ENCODE measurements at regions not wholly inside any gene's neighbourhood (a gene's known extent, or its start where the extent isn't known, plus 50 kb on each side); places are given as distances from the start of the nearest gene placed in this dataset.

DNA sequence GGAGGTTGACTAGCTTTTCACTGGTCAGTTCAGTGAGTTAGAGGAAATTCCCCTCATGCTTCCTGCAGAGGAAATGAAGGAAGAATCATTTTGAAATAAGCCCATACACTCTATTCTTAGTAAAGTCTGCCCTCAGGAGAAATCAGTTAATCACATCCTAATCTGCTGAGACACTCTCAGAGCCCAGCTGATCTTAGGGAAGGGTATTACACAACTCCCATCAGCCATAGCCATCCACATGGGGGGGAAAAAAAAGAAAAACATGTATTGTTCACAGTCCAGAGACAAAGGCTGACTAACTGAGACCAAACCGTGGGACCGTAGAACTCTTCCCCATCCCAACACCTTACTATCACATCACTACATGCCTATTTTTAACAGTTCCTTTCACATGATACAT, 722.3 kb downstream of the CDH8 start:
- DNase-seq = no peak

GRCh38 chr16:61309386-61309785, 726.9 kb downstream of the CDH8 start:
- DNase-seq = no peak

GRCh38 chr16:61306204-61306603, 730.0 kb downstream of the CDH8 start:
- no peak for DNase-seq

DNA sequence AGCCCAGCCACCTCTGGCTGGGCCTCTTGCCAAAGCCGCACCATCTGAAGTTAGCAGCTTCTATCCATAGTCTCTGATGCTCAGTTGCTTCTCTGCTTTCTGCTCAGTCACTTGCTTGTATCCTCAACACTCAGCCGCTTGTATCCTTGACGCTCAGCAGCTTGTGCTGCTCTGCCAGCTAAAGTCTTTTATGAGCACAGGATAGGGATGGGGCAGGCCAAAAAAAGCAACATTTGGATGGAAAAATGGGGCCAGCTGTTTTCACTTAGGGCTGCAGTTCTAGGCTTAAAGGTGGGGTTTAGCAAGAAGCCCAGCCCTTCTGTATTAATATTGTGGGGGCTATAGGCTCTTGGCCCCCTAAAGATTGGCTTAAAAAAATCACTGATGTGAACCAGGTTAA, 739.4 kb downstream of the CDH8 start:
- DNase-seq = no peak

DNA sequence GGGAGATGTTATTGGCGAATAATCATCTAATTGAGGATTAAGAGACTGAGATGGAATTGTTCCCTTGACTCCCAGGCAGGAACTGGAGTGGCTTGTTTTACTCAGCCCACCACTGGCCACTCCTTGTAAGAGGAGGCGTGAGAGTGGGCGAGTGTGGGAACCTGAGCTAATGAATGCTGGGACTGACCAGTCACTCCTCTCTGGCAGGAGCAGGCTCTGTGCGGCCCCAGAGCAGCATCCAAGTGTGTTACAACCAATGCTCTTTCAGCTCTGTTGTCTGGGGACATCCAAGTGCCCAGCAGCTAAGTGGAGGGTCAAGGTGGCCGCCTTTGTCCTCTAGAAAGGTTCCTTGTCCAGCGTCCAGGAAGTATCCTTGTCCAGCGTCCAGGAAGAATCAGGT, 739.9 kb downstream of the CDH8 start:
- no peak for DNase-seq

DNA sequence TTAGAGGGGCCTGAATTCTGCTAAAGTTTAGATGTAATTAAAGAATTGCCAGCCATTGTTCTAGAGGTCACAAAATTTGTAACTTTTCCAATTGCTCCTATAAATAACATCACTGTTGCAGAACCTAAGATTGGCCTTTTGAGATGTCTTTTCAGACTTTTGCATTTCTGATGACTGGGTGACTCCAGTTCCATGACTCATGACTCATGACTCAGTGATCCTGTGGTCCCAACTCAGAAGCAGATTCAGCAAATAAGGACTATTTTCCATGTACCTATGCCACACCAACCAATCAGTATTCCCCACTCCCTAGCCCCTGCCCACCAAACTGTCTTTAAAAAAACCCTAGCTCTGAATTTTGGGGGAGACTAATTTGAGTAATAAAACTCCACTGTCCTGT, 740.9 kb downstream of the CDH8 start:
- no peak for DNase-seq

- DNase-seq = no peak
Measured at GRCh38 chr16:61289141-61289540, 747.1 kb downstream of the CDH8 start.

GRCh38 chr16:61277849-61278248, 758.4 kb downstream of the CDH8 start:
- DNase-seq = no peak

GRCh38 chr16:61274211-61274610, 762.0 kb downstream of the CDH8 start:
- DNase-seq = no peak

DNA sequence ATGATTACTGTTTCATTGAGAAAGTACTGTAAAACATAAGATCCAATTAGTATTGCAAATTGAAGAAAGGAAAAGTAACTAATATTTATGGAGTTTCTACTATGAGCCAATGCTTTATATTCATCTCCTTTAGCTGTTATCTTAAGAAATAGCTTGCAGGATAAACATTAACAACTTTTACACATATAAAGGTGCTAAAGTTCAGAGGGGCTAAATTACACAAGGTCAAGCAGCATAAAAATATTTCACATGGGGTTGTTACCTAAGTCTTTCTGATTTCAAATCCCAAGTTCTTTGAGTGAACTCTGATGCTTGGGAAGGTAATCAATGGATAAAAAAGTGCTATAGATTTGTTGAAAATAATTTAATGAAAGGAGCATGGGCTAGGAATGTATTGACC, 765.5 kb downstream of the CDH8 start:
- DNase-seq = no peak

DNA sequence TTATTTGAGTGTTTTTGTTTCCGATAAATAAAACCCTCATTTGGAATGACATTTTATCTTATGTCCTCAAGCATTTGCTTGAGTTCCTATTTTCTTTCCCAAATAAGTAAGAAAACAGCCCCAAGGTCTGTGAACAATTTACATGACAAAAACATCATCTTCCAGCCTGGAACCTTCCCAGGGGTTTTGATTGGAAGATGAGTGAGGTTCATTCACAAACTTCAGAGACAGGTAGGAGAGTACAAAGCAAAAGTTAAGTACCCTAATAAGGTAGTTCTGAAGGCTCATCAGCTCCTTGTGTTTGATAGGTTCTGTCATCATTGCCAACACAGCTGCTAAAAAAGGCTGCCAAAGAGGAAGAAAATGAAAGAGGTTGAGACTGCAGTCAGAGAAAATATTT, 772.8 kb downstream of the CDH8 start:
- DNase-seq = no peak

GRCh38 chr16:61261315-61261714, 774.9 kb downstream of the CDH8 start:
- no peak for DNase-seq

GRCh38 chr16:61246592-61246991, 789.6 kb downstream of the CDH8 start:
- DNase-seq = no peak

- DNase-seq = no peak
Measured at GRCh38 chr16:61243954-61244353, 792.3 kb downstream of the CDH8 start.

- DNase-seq = no peak
Measured at GRCh38 chr16:61237884-61238485, 798.3 kb downstream of the CDH8 start.

GRCh38 chr16:61233713-61234112, 802.5 kb downstream of the CDH8 start:
- no peak for DNase-seq

- no peak for DNase-seq
Measured at GRCh38 chr16:61228371-61228770, 807.9 kb downstream of the CDH8 start.

DNA sequence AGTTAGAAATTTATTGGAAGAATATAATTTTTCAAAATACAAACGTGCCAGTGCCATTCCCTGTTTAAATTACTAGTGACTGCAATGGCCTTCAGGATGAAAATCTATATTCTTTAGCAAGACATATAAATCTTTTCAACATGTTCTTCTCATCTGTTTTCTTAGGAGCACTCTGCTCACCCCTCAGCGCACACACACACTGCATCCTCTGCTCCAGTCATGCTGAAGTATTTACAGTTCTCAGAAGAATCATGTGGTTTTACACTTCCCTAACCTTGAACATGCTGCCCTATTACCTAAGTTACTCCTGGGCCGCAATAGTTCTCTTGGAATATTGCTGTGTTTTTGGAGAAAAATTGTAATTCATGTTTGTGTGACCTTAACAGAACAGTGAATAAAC, 820.6 kb downstream of the CDH8 start:
- no peak for DNase-seq

GRCh38 chr16:61214780-61215179, 821.5 kb downstream of the CDH8 start:
- no peak for DNase-seq

DNA sequence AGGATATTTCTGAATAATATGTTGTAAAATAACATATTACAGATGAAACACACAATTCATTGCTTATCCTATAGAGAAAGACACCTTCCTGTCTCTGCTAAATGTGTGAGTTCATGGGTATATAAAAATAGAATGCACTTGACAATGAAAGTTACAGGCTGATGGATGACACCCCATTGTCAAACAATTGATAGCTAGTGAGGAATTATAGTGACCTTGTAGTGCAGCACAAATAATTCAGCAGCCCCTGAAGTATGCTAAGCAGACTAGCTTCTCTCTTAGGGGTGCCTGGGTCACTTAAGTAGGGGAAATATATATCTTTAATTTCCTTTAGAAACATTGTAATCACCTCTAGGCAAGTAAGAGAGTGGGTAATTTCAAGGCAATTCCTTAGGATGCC, 826.2 kb downstream of the CDH8 start:
- no peak for DNase-seq

DNA sequence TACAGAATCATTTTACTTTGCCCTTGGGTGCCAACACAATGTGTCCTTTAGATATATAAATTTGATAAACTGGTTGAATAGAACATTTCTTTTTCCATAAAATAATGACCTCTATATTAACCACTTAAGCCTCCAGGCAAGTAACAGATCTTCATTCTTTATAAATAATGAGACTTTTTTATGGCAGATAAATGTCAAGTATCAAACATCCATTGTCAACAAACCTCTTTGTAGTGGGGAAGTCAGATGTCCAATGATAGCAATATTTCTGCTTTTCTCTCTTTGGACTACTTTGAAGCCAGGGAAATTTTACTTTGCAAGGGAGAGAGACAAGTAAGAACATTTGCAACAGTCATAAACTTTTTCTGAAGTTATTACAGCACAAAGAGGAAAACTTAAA, 841.2 kb downstream of the CDH8 start:
- DNase-seq = no peak

- DNase-seq = no peak
Measured at GRCh38 chr16:61194573-61194972, 841.7 kb downstream of the CDH8 start.

DNA sequence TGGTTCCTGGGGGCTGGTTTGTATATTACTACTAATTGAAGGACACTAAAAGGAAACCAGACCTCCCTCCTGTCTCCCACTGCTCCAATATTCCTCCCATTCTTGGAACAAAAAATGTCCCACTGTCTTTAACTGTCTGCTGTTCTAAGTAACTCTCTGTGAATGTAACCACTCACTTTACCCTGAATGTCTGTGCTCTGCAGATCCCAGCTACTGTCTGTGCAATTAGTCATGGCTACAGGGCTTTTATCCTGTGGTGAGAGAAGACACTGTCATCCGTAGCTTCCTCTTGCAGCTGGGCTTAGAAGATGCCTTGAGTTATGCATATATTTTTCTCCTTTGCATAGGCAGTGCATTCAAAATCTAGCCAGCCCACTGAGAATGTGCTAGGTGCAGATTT, 853.8 kb downstream of the CDH8 start:
- DNase-seq = no peak

GRCh38 chr16:61181982-61182381, 854.3 kb downstream of the CDH8 start:
- DNase-seq = no peak

GRCh38 chr16:61179561-61179960, 856.7 kb downstream of the CDH8 start:
- DNase-seq = no peak

DNA sequence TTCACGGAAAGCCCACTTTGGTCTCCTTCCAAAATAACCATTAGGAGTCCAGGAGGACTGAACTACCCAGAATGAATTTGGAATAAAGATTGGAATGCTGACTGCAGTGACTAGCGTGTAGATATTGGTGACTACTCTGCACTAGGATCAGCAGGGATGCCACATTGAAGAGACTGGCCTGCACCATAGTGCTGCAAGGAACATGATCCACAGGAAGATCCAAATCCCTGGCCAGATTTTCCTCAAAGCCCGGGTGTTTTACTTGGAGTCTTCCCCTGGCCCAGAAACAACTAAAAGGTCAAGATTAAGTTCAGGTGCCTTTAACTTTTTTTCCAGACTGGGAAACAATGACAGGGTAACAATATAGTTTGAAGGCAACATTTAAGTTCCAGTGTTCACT, 870.4 kb downstream of the CDH8 start:
- DNase-seq = no peak
